ENCODE measurements at regions not wholly inside any gene's neighbourhood (a gene's known extent, or its start where the extent isn't known, plus 50 kb on each side); places are given as distances from the start of the nearest gene placed in this dataset.

DNA sequence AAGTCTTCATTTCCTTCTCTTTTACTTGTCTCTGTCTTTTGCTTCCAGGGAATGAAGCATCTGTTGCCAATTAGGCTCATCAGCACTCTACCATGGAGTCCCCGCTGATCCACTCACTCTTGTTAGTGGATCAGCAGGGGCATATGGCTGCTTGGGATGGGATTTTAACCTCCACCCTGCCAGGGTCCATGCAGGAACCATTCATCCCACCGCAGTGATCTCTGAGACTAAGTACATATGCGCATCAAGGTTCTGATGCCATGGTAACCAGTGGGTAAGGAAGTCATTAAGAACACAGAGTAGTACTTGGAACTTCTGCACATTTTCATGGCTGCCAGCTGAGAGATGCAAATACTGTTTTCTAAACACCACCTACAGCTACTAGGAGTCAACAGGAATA, 374.0 kb upstream of the ALCAM start:
- no peak for DNase-seq

DNA sequence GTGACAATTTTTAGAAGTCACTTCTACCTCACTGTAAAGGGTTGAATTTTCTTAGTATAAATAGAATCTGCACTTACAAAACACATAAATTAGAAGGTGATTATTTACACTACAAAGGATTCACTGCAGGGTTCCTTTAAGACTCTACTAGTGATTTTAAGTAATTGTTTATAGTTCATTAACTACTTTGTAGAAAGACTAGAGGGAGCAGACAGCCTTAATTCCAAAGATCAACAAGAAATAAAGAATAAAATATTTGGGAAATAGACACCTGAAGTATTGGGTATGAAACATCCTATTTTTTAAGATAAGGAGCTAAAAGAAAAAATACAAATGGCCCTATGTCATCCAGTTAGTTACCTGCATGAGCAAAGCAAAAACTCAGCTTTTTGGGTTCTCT, 360.5 kb upstream of the ALCAM start:
- DNase-seq: no peak

DNA sequence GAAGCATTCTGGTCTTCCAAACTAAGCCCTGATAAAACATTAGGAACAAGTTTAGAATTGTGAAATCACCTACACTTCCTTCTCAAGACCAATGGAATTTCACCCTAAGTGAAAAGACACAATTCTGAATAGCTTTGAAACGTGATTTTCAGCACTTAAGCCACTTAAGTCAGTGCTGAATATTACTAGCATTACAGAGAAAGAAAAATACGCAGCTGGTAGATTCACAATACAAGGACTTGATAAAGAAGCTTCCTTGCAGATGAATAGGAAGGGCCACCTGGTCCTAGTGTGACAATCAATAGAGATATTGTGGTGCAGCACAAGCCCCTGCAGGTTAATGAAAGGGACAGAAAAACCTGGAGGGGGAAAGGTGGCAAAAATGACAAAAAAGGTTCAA, 353.1 kb upstream of the ALCAM start:
- no peak for DNase-seq

DNA sequence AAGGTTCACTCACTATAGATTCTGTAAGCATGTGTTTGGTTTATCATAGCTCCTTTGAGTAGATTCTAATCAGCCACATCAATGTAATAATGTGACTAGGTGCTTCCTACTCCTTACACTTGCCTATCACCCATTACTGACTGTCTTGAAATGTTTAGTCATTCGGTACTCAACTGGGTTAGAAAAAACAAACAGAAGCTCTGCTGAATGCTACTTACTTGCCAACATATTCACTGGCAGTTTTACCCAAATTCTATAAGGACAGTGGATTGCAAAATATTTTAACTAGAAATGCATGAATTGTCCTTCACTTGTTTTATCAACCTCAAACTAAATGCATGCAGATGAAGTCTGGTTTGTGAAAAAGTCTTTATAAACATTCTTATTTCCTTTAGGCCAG, 352.1 kb upstream of the ALCAM start:
- DNase-seq: no peak

DNA sequence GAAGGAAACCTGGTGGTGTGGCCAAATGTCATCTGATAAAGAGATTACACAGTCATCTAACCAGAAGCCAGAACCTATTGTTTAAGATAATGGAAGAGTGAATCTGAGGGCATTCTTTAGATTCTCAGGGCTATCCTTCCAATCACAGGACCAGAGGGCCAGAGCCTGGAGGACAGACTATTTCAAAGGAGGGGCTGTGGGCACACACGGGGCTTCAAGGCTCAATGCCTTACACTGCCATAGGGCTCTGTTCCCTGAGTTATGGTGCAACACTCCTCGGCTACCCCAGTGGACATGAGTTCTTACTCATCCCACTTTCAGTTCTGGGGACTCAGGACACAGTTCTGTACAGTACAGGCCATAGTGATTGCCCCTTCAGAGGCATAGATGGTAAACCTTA, 343.9 kb upstream of the ALCAM start:
- DNase-seq: no peak

DNA sequence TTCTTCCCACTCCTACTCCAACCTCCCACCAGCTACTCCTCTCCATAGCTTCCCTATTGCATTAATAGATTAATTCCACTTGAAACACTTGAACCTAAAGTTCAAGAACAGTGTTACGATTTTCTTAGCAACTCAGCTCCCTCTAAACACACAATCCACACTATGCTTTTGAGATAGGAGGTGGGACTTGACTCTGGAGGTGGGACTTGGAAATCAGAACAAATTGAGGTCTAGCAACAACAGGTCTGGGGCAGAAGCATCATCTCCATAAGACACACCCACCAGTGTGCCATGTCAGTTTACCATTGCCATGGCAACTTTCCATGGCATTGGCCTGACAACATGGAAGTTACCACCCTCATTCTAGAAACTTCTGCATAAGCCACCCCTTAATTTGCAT, 336.5 kb upstream of the ALCAM start:
- no peak for DNase-seq

DNA sequence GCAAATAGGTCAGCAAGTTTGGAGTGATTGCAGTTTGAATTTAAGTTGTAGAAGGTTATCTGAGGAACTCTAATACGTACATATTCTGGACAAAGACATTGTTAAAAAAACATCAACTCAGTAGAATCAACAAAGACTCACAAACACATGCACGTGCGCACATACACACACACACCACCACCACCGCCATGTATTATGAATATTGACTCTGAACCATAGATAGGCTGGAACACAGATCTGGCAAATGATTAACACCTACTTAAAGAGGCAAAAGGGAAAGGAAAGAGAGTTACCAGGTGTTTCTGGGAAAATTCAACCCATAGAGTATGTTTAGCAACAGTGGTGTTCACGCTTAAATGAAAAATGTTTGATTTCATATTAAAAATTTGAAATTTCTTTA, 334.2 kb upstream of the ALCAM start:
- no peak for DNase-seq

DNA sequence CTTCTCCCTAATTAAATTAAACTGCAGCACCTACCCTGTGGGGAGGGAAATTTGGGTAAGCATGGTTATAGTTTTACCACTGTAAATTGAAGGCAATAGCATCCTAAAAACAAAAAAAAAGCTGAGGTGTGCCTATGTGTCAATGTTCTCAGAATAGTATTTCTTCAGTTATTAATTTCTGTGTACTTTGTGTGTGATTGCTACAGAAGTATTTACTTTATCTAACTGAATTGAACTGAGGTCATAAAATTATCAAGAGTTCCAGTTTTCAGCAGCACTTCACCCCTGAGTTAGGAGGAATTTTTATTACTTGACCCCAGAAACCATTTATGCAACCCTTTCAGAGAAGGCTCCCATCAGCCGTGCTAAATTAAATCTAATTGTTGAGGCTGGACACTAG, 333.6 kb upstream of the ALCAM start:
- DNase-seq: no peak

DNA sequence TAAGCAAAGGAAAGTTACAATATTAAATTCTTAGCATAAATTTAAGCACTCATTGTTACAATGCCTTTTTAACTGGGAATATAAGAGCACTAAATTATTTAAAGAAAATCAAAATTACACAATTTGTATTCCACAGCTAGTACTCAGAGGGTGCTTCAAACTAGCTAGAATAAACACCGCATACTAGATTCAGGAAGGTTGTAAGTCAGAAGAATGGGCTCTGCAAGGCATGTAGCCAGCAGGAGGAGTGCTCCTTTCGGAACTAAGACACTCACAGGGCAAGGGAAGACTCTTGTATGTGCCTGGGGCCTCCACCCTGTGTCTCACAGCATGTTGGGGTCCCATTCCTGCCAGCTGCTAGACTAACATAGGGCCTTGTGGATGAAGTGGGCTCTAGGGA, 327.7 kb upstream of the ALCAM start:
- no peak for DNase-seq

DNA sequence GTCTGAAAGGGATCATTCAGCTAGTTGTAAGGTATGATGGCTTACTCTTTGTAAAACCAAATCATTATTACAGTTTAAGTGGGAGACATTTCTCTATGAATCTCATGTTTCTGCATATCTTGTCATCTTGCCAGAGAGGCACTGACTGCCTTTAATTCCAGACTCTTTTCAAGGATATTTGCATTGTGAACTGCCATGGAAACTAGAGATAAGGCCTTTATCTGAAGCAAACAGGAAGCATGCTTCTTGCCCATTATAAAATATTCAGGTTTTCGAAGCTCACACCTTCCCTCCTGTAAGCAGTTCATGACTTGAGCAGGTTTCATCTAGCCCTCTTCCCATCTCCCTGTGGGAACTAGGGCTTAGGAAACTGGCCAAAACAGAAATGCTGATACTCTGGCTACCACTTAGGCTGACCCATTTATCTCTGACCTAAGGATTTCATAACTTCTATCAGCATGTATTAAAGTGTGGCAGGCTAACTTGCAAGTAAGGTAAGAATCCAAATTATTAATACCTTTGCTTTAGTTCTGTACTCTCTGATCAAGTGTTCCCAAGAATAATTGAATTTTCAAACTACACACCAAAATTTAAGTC, 326.6 kb upstream of the ALCAM start:
- DNase-seq: no peak

DNA sequence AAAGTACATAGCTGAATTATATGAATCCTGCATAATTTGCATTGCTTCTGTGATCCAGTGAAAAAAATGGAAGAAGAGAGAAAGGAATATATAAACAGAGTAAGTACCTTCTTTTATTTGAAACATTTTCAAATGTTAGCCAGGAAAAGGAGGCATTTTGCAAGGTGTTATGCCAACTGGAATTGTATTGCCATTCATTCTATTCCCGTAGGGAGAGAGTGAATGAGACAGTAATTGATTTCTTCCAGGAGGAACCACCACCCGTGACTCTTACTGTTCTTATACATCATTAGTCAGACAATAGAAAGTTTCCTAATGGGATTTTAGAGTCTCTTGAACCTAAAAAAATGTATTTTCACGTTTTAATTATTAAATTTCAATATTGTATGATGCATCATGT, 324.1 kb upstream of the ALCAM start:
- DNase-seq: no peak

DNA sequence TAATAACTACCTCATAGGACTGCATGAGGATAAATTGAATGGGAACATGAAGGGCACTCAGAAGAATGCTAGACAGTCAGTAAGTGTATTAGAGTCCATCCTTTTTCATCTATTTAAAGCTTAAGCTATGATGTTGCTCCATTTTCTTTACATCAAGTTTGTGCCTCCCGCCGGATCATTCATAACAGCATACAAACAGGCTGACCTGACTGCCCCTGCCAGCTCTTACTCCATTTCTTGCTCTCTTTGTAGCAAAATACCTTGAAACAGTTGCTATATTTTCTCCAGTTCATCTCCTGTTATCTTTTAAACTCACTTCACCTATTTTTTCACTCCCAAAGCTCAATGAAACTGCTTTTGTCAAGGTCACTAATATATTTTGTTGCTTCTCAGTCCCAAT, 315.6 kb upstream of the ALCAM start:
- no peak for DNase-seq

DNA sequence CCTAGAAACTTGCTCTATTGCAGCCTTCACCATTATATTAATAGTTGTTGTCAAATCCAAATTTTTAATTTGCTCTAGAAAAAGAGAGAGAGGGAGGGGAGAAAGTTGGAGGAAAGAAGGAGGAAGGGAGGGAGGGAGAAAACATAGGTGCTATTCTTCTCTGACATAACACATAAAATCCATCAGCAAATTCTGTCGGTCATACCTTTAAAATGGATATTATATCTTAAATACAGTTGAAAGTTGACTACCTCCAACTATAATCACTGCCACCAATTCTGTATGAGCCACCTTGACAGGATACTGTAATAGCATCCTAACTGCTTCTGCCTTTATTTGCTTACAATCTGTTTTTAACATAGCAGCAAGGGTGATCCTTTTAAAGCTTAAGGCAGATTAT, 314.7 kb upstream of the ALCAM start:
- no peak for DNase-seq

DNA sequence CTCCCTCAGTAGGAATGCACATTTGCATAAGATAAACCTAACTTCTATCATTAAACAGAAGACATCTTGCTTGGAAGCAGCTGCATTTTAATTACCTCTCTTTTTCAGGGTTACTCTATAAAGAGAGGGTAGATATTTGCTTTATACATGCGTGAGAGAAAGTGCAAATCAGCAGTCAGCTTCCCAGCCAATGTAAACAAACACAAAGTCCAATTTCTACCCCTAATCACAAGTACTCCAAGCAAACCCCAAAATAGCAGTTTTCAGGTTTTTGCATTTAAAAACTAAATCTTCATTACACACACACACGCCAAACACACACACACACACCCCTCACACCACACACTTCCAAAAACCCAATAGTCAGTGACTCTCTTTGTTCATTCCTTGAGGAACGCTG, 303.9 kb upstream of the ALCAM start:
- DNase-seq: no peak

DNA sequence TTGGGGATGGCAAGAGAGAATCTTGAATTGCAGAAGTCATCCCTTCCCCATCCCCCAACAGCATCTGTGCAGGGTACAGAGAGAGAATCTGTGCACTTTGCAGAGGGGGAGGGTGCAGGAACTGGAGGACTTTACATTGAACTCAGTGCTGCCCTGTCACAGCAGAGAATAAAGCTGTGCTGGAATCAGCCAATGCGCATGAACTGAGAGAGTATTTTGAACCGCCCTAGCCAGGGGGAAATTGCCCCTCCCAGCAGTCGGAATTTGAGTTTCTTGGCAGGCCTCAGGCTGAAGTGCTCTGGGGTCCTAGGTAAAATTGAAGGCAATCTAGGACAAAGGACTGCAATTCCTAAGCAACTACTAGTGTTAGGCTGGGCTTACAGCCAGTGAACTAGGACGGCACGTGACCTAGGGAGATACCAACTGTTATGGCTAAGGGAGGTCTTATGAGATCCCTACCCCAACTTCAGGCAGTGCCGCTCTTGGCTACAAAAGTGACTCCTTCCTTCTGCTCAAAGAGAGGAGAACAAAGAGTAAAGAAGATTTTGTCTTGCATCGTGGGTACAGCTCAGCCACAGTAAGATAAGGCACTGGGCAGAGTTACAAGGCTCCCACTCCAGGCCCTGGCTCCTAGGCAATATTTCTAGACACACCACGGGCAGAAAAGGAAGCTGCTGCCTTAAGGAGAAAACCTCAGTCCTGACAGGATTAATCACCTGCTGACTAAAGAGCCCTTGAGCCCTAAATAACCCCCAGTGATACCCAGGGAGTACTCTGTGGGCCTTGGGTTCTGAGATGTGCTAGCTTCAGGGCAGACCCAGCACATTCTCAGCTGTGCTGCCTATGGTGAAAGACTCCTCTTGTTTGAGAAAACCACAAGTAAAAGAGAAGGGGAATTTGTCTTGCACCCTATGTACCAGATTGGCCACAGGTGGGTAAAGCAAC, 300.5 kb upstream of the ALCAM start:
- no peak for DNase-seq

DNA sequence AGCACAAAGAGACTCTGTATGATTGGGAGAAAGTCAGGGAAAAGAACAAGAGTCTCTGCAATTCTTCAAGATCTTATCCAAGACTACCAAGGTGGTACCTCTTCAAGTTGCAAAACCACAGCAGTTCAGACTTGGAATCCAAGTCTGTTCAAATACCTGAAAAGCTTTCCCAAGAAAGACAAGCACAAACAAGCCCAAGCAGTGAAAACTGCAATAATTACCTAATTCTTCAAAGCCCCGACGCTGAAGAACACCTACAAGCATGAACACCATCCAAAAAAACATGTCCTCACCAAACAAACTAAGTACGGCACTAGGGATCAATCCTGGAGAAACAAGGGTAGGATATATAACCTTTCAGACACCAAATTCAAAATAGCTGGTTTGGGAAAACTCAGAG, 299.3 kb upstream of the ALCAM start:
- DNase-seq: no peak

DNA sequence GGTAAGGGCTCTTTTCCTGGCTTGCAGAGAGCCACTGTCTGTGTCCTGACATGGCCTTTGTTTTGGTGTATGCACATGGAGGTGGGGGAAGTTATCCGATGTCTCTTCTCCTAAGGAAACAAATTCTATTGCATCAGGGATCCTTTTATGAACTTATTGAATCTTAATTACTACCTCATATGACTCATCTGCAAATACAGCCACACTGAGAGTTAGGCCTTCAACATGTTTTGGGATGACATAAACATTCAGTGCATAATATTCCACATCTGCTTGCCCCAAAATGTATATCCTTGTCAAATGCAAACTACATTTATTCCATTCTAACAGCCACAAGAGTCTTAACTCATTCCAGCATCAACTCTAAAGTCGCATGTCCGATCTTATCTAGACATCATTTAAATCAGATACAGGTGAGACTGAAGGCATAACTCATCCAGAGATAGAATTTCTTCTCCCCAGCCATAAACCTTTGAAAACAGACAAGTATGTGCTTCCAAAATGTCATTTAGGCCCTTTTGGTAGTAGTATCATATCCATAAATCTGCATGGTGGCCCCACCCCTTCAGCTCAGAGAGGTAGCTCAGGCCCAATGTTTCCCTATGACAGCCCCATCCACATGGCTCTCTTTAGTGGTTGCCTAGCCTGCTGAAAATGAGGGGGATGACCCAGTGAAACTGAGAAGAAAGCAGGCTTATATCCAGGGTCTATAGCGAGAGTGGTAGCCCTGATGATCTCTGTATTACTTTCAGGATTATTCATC, 289.5 kb upstream of the ALCAM start:
- DNase-seq: no peak

DNA sequence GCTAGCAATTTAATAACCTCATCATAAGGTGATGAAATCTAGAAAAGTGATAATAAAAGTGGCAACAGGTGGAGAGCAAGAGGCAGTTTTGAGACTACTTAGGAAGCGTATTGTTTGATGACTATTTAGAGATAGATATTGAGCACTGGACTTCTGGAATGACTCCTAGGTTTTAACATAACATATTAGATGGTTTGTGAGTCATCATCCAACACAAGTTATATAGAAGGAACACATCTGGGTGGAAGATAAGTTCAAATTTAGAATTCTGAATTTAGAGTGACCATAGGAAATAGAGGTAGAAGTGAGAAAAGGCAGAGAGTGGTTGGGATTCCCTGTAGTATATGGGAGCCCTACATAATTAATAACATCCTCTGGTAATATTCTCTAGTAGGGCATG, 282.8 kb upstream of the ALCAM start:
- DNase-seq: no peak

DNA sequence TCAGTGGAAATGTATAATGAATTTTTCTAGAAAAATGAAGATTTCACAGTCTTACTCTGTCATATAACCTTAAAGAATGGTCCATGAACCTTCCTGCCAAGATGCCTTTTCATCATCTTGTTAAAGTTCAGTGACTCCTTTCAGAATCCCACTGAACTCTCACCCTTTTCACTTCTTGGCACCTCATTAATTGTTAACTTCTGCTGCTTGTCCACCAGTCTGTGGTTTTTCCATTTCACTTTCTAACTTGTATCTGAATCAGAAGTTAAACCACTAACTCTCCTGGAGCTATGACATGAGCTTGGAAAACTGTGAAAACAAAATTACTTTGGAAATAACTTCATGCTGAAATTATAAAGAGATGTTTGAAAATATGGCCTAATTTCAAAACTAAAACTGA, 281.2 kb upstream of the ALCAM start:
- no peak for DNase-seq

DNA sequence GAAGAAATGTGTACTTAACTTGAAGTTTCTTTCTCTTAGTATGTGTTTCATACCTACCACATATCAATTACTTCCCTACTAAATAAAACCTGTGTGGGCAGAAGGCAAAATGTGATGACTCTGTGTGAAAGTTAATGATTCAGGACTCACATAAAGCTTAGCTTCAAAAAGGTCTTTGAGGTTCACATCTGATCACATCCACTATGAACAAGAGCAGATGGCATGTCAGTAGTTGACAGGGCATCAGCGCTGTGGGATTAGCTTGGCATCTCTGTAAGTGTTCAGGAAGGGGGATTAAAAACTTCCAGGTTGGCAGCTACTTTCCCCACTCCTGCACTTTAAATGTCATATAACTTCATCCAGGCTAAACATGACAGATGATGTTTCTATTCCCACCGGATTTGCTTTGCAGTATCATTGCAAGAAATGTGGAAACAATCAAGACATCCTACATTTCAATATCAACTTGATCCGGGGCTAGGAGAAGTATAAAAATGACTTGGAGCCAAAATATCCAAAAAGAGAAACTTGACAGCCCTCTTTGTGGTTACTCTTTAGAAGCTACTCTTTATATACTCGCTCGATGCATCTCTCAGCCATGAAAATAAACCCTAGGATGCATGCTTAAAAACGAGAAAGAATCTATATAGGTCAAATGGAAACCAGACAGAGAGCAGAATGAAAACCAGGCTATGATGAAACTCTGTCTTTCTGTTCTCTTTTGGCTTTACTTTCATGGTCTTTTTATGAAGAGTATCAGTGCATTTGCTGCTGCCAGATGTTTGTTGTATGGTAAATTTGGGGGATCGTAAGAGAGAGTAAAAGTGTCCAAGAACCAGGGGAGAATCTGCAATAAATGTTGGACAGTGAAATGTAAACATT, 273.1 kb upstream of the ALCAM start:
- DNase-seq: no peak

DNA sequence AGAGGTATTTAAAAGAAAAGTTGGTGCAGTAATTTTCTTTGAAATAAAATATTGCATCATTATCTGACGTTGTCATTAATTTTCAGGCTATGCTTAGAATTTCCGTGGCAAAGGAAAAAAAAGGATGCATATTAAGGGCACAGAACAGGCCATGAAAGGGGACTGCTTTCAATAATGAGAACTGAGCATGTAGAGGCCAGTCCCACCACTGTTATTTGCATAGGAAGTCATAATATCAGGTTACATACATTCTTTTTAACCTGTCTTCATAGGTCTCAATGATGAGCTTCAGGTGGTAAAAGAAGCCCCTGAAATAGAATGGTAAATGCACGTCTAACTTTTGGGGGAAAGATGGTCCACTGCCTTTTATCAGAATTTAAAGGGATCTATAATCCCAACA, 272.1 kb upstream of the ALCAM start:
- no peak for DNase-seq

DNA sequence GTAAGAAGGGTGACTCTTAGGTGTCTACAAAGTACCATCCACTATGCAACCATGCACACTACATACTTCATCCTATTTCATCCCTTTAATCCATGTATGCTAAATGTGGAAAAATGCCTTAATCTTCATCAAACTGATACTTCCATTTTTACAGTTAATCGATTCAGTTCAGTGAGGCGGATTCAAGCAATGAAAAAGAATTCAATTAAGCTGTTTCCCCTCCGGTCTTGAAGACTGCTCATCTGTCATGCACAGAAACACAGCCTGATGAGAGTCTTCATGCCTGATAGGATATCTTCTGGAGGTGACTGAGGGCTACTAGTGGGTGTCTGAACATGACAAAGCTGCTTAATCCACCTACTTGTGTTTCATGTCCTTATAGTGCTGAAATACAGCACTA, 270.6 kb upstream of the ALCAM start:
- no peak for DNase-seq

DNA sequence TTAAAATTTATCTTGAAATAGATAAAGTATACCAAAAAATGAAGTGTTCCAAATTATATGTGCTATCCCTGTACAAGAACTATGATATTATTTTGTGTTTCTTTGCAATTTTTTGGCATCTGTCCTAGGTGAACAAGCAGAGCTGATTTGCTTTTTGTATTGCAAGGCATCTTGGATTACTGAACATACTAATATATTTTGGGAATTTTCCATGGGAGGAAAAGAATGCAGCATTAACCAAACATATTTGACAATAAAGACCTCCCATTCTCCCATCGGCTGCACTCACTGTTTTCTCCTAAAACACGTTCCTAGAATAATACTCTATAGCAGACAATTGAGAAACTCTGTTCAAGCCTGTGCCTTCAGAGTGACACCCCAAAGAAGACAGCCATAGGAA, 265.1 kb upstream of the ALCAM start:
- no peak for DNase-seq
